ENCODE measurements at regions not wholly inside any gene's neighbourhood (a gene's known extent, or its start where the extent isn't known, plus 50 kb on each side); places are given as distances from the start of the nearest gene placed in this dataset.

- TF ChIP-seq HNF4G (IDR thresholded peaks at IDR 0.05; ENCODE audit: borderline replicate concordance, low read depth, low read length) (peak; percentile 25; the same call in 1 of the 2 replicates), HNF4G (CRISPR knock-in tag; IDR thresholded peaks at IDR 0.05; ENCODE audit: borderline replicate concordance, low read depth) (no peak), ZNF775 (CRISPR knock-in tag; IDR thresholded peaks at IDR 0.05; ENCODE audit: borderline replicate concordance) (0 out of 2 replicates have a peak, but pooled peaks have one; percentile 37), ZNF644 (CRISPR knock-in tag; IDR thresholded peaks at IDR 0.05; ENCODE audit: low read depth) (no peak), ZNF616 (CRISPR knock-in tag; IDR thresholded peaks at IDR 0.05; ENCODE audit: low read depth) (no peak), SALL1 (CRISPR knock-in tag; IDR thresholded peaks at IDR 0.05) (0 out of 2 replicates have a peak, but pooled peaks have one; percentile 21), SOX6 (IDR thresholded peaks at IDR 0.05) (no peak), SOX6 (CRISPR knock-in tag; IDR thresholded peaks at IDR 0.05) (peak; percentile 26; the same call in 1 of the 2 replicates), ZNF605 (CRISPR knock-in tag; IDR thresholded peaks at IDR 0.05) (peak; percentile 53; the same call in 1 of the 2 replicates), KDM1A (CRISPR knock-in tag; IDR thresholded peaks at IDR 0.05) (no peak), ZNF225 (CRISPR knock-in tag; IDR thresholded peaks at IDR 0.05) (no peak), ZNF431 (CRISPR knock-in tag; IDR thresholded peaks at IDR 0.05; ENCODE audit: borderline replicate concordance, low read depth) (no peak), ZNF629 (CRISPR knock-in tag; conservative IDR thresholded peaks at IDR 0.05) (no peak), ZMAT3 (CRISPR knock-in tag; conservative IDR thresholded peaks at IDR 0.05) (no peak), CERS6 (CRISPR knock-in tag; IDR thresholded peaks at IDR 0.05) (no peak), DMAP1 (CRISPR knock-in tag; IDR thresholded peaks at IDR 0.05) (peak; percentile 33; the same call in 1 of the 2 replicates), ASH2L (IDR thresholded peaks at IDR 0.05; ENCODE audit: insufficient read length, low read depth, low read length) (peak; percentile 37), PHF21A (CRISPR knock-in tag; IDR thresholded peaks at IDR 0.05) (0 out of 2 replicates have a peak, but pooled peaks have one; percentile 24), TFE3 (CRISPR knock-in tag; IDR thresholded peaks at IDR 0.05) (no peak), HNF4A (CRISPR knock-in tag; IDR thresholded peaks at IDR 0.05) (peak; percentile 43; the same call in 1 of the 2 replicates), SP5 (CRISPR knock-in tag; IDR thresholded peaks at IDR 0.05; ENCODE audit: borderline replicate concordance, low read depth) (no peak), EP300 (IDR thresholded peaks at IDR 0.05; ENCODE audit: low read depth in 2 of 2, low read length in 2 of 2) (0 out of 4 replicates have a peak, but pooled peaks of 1 of the 2 experiments have one; percentile 6), EP300 (CRISPR knock-in tag; IDR thresholded peaks at IDR 0.05; ENCODE audit: borderline replicate concordance) (no peak), MEIS1 (CRISPR knock-in tag; IDR thresholded peaks at IDR 0.05; ENCODE audit: borderline replicate concordance) (no peak), ZFX (CRISPR knock-in tag; IDR thresholded peaks at IDR 0.05; ENCODE audit: low read depth) (no peak), KLF9 (CRISPR knock-in tag; IDR thresholded peaks at IDR 0.05; ENCODE audit: low read depth) (no peak), ZNF720 (CRISPR knock-in tag; IDR thresholded peaks at IDR 0.05) (no peak), MTA3 (CRISPR knock-in tag; IDR thresholded peaks at IDR 0.05) (no peak), ZNF710 (CRISPR knock-in tag; IDR thresholded peaks at IDR 0.05; ENCODE audit: borderline replicate concordance) (no peak)
Measured at GRCh38 chr12:3991798-3992580, 118.8 kb upstream of the PARP11 start (continued).
